Thymus (tissue), 11 donors: ENCODE measurements at regions not wholly inside any gene's neighbourhood (a gene's known extent, or its start where the extent isn't known, plus 50 kb on each side); places are given as distances from the start of the nearest gene placed in this dataset.
"Not testable (repeated sequence)": the region's sequence is repeated elsewhere in the genome, so short reads cannot be mapped to it uniquely, and the experiment has no call there.

ENCODE experiments used
- DNase-seq, 9 donors: peaks; one replicate each; pipeline ENCODE4 v3.0.0-alpha.2; 2013; ENCODE audit warnings: low spot score in 9 of 9, low read depth in 6 of 9, missing footprints in 1 of 9
- H3K27ac ChIP-seq, 2 donors: one replicate each; pipeline ENCODE4 v1.5.1; 2013; ENCODE audit warnings: control low read depth in 1 of 2, low read depth in 1 of 2, low read length in 1 of 2, mild to moderate bottlenecking in 1 of 2, moderate library complexity in 1 of 2
- H3K27me3 ChIP-seq, 2 donors: one replicate each; pipeline ENCODE4 v1.5.1; 2013; ENCODE audit warnings: low read length in 1 of 2; ENCODE audit not compliant: control insufficient read depth in 2 of 2, insufficient read depth in 1 of 2
- H3K36me3 ChIP-seq, 2 donors: one replicate each; pipeline ENCODE4 v1.5.1; 2013; ENCODE audit warnings: low read length in 1 of 2, mild to moderate bottlenecking in 1 of 2, moderate library complexity in 1 of 2; ENCODE audit not compliant: control insufficient read depth in 2 of 2, insufficient read depth in 2 of 2
- H3K4me1 ChIP-seq, 2 donors: one replicate each; pipeline ENCODE4 v1.5.1; 2013; ENCODE audit warnings: low read length in 2 of 2; ENCODE audit not compliant: control insufficient read depth in 2 of 2, insufficient read depth in 2 of 2
- H3K4me3 ChIP-seq, 2 donors: one replicate each; pipeline ENCODE4 v1.5.1; 2013; ENCODE audit warnings: low read length in 2 of 2, control low read depth in 1 of 2, mild to moderate bottlenecking in 1 of 2
- H3K9me3 ChIP-seq, 2 donors: one replicate each; pipeline ENCODE4 v1.5.1; 2013; ENCODE audit warnings: low read length in 1 of 2, mild to moderate bottlenecking in 1 of 2; ENCODE audit not compliant: control insufficient read depth in 2 of 2, insufficient read depth in 1 of 2
- WGBS: extraction: QIAGEN DNeasy Blood & Tissue Kit; methylation state at CpG from one replicate; pipeline ENCODE4 v1.1.7; 2013; 5-methylcytosine and 5-hydroxymethylcytosine counted together
- donor health status: healthy.

- H3K36me3 ChIP-seq = no peaks in the 10 kb centered on the region
- 64% methylated on average over 12 of the region's 12 CpGs for WGBS
- peak overlapping the region in 1 of 2 donors; percentile 17 for H3K27ac ChIP-seq
- H3K9me3 ChIP-seq = no peaks in the 10 kb centered on the region
- H3K4me1 ChIP-seq = peaks cover 15 to 31% of the 10 kb centered on the region in 2 donors
- no peaks in the 10 kb centered on the region for H3K27me3 ChIP-seq
- no peak for DNase-seq
- no peak overlapping the region for H3K4me3 ChIP-seq
Observed at GRCh38 chr9:89677702-89678395, 73.0 kb downstream of the GADD45G start.

GRCh38 chr9:89678396-89679015 lies 73.7 kb downstream of the GADD45G start:
- Histone ChIP-seq H3K4me1 (peaks cover 15 to 31% of the 10 kb centered on the region in 2 donors), H3K9me3 (no peaks in the 10 kb centered on the region), H3K27ac (peak overlapping the region in 1 of 2 donors; percentile 17), H3K27me3 (no peaks in the 10 kb centered on the region), H3K4me3 (no peak overlapping the region), H3K36me3 (no peaks in the 10 kb centered on the region)
- 94% methylated on average over 10 of the region's 10 CpGs for WGBS
- DNase-seq = no peak

GRCh38 chr9:89679016-89679415 lies 74.2 kb downstream of the GADD45G start:
- Histone ChIP-seq H3K9me3 (no peaks in the 10 kb centered on the region), H3K36me3 (no peaks in the 10 kb centered on the region), H3K4me1 (peaks cover 15 to 31% of the 10 kb centered on the region in 2 donors), H3K27me3 (no peaks in the 10 kb centered on the region), H3K4me3 (no peak overlapping the region), H3K27ac (no peak overlapping the region)
- DNase-seq = no peak
- 98% methylated on average over 9 of the region's 9 CpGs for WGBS

GRCh38 chr9:89679581-89679980 lies 74.8 kb downstream of the GADD45G start:
- WGBS = 96% methylated on average over 3 of the region's 3 CpGs
- Histone ChIP-seq H3K27me3 (no peaks in the 10 kb centered on the region), H3K36me3 (no peaks in the 10 kb centered on the region), H3K4me1 (peaks cover 15 to 31% of the 10 kb centered on the region in 2 donors), H3K9me3 (no peaks in the 10 kb centered on the region), H3K4me3 (no peak overlapping the region), H3K27ac (no peak overlapping the region)
- DNase-seq = no peak

- H3K4me1 ChIP-seq = peaks cover 15 to 26% of the 10 kb centered on the region in 2 donors
- H3K36me3 ChIP-seq = no peaks in the 10 kb centered on the region
- no peaks in the 10 kb centered on the region for H3K9me3 ChIP-seq
- no peak overlapping the region for H3K4me3 ChIP-seq
- DNase-seq = no peak
- 96% methylated on average over 38 of the region's 42 CpGs for WGBS
- H3K27ac ChIP-seq = no peak overlapping the region
- no peaks in the 10 kb centered on the region for H3K27me3 ChIP-seq
Observed at GRCh38 chr9:89680547-89681467, 76.0 kb downstream of the GADD45G start.

GRCh38 chr9:89681468-89681859 lies 76.7 kb downstream of the GADD45G start:
- H3K27ac ChIP-seq, H3K4me3 ChIP-seq, H3K36me3 ChIP-seq, DNase-seq, H3K27me3 ChIP-seq, H3K9me3 ChIP-seq: not testable (repeated sequence)
- H3K4me1 ChIP-seq = peaks cover 12 to 26% of the 10 kb centered on the region in 2 donors
- over 99% methylated on average over 11 of the region's 17 CpGs for WGBS

GRCh38 chr9:89683626-89684025 lies 78.8 kb downstream of the GADD45G start:
- Histone ChIP-seq H3K36me3 (no peaks in the 10 kb centered on the region), H3K9me3 (peaks cover 0 to 4% of the 10 kb centered on the region in 2 donors), H3K4me3 (no peak overlapping the region), H3K4me1 (peaks cover 0 to 11% of the 10 kb centered on the region in 2 donors), H3K27me3 (no peaks in the 10 kb centered on the region), H3K27ac (no peak overlapping the region)
- 98% methylated on average over 6 of the region's 6 CpGs for WGBS
- DNase-seq = no peak

- no peak for DNase-seq
- Histone ChIP-seq H3K27ac (no peak overlapping the region), H3K27me3 (no peaks in the 10 kb centered on the region), H3K4me3 (no peak overlapping the region), H3K9me3 (peaks cover 0 to 4% of the 10 kb centered on the region in 2 donors), H3K36me3 (no peaks in the 10 kb centered on the region), H3K4me1 (peaks cover 0 to 9% of the 10 kb centered on the region in 2 donors)
- 98% methylated on average over 4 of the region's 4 CpGs for WGBS
Observed at GRCh38 chr9:89684218-89684617, 79.4 kb downstream of the GADD45G start.
